Astrocyte (in vitro differentiated cells and primary cell): ENCODE measurements at regions not wholly inside any gene's neighbourhood (a gene's known extent, or its start where the extent isn't known, plus 50 kb on each side); places are given as distances from the start of the nearest gene placed in this dataset.

Source experiments
- CTCF ChIP-seq: IDR thresholded peaks from 2 replicates; pipeline ENCODE4 v1.5.1; 2011; ENCODE audit warnings: low read depth, mild to moderate bottlenecking, inconsistent platforms, low read length, moderate library complexity; ENCODE audit not compliant: insufficient read depth
- EZH2 ChIP-seq: IDR thresholded peaks from 2 replicates; pipeline ENCODE4 v1.6.1; 2012; ENCODE audit warnings: mild to moderate bottlenecking, low read length, inconsistent platforms; ENCODE audit not compliant: insufficient read depth

GRCh38 chr14:103221781-103222358 is 98.6 kb downstream of the TNFAIP2 start:
- no peak for TF ChIP-seq EZH2
- no peak for TF ChIP-seq CTCF
